ENCODE measurements at regions not wholly inside any gene's neighbourhood (a gene's known extent, or its start where the extent isn't known, plus 50 kb on each side); places are given as distances from the start of the nearest gene placed in this dataset.
"Not testable (repeated sequence)": the region's sequence is repeated elsewhere in the genome, so short reads cannot be mapped to it uniquely, and the experiment has no call there.

DNA sequence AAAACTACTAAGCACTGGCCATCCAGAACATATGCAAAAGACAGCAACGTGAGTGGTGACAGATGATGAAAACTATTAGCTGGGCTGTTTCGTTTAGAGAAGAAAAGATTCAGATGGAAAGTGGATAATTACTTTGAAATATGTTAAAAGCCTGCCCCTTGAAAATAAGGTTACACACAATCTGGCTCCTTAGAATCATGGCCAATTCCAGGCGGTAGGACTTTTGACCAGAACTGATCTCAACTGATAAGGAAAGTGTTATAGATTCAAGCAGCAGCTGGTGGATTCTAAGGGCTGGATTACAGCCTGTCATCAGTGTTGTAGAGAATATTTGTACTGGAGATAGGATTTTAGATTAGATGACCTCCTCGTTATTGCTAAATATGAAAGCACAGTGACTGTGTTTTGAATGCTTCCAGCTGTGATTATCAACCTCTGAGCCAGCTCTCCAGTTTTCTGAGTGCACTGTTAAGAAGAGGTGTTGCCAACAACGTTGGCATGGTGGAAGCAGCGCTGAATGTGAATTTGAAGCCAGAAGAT is 75.1 kb downstream of the KBTBD2 start:
- DNase-seq = not testable (repeated sequence)

GRCh38 chr7:32814779-32815178 is 76.8 kb downstream of the KBTBD2 start:
- not testable (repeated sequence) for DNase-seq

GRCh38 chr7:32809871-32810270 is 81.7 kb downstream of the KBTBD2 start:
- no peak for DNase-seq

- DNase-seq = no peak
Observed at GRCh38 chr7:32809347-32809746, 82.2 kb downstream of the KBTBD2 start.

GRCh38 chr7:32803406-32804141 is 88.0 kb downstream of the KBTBD2 start:
- DNase-seq = no peak

DNA sequence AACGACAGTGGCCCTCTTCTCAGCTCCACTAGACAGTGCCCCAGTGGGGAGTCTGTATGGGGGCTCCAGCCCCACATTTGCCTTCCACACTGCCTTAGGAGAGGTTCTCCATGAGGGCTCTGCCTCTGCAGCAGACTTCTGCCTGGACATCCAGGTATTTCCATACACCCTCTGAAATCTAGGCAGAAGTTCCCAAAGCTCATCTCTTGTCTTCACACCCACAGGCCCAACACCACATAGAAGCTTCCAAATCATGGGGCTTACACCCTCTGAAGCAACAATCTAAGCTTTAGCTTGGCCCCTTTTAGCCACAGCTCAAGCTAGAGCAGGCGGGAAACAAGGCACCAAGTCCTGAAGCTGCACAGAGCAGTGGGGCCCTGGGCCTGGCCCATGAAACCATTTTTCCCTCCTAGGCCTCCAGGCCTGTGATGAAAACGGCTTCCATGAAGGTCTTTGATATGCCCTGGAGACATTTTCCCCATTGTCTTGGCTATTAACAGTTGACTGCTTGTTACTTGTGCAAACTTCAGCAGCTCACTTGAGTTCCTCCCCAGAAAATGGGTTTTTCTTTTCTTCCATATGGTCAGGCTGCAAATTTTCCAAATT is 89.2 kb downstream of the KBTBD2 start:
- no peak for DNase-seq

DNA sequence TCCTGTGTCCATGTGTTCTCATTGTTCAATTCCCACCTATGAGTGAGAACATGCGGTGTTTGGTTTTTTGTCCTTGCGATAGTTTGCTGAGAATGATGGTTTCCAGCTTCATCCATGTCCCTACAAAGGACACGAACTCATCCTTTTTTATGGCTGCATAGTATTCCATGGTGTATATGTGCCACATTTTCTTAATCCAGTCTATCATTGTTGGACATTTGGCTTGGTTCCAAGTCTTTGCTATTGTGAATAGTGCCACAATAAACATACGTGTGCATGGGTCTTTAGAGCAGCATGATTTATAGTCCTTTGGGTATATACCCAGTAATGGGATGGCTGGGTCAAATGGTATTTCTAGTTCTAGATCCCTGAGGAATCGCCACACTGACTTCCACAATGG is 98.5 kb downstream of the KBTBD2 start:
- not testable (repeated sequence) for DNase-seq

DNA sequence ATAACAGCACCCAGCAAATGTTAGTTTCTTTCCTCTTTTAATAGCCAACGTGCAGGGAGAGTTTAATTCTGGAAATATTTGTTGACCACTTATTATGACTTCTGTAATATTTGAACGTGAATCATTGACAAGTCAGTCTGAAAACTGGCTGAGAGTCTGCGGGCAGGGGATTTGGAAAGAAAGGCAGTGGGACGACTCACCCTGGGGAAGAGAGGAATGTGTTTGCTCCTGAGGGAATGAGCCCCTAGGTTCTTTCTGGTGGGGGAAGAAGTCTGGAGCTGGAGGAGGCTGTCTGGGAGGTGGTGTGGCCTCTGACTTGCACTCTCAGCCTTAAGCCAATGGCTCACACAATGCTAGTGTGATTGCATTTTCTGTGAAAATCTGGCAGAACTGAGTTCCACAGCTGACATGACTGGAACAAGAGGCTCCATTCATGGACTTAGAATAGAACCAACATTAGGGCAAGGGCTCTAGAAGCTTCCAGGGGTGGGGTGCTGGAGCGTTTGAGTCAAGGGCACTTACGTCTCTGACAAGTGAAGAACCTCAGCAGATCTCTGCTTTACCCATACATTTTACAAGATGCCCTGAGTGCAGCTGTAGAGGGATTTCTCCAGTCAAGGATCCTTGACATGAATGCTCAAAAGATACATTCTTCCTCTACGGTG is 100.7 kb downstream of the KBTBD2 start:
- not testable (repeated sequence) for DNase-seq

GRCh38 chr7:32789266-32789665 is 102.3 kb downstream of the KBTBD2 start:
- not testable (repeated sequence) for DNase-seq

- DNase-seq = not testable (repeated sequence)
Observed at GRCh38 chr7:32788174-32788573, 103.4 kb downstream of the KBTBD2 start.

DNA sequence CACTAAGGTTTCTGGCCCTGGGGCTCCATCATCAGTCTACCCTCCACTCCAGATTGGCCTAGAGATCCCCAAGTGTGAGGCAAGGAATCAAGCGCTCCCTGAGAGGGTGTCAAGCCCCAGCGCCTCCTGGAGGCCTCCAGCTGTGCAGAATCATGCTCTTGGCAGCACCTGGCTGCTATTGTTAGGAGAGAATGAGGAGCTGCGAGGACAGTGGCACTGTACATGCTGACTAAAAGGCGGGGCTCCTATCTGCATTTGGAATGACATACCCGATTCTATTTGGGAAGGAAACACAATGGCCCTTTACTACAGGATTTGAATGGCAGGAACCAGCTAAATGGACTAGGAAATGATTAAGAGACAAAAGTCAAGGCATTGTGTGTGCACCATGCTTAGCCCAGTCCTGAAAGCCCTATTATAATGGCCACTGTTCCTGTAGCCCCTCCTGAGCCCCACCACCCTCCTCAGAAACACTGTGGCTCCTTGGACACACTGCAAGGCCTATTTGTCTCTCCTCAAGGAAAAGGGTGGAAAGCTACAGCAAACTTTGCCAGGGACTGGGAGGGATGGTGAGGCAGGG is 106.1 kb downstream of the KBTBD2 start:
- peak; percentile 25 to 26 for DNase-seq

DNA sequence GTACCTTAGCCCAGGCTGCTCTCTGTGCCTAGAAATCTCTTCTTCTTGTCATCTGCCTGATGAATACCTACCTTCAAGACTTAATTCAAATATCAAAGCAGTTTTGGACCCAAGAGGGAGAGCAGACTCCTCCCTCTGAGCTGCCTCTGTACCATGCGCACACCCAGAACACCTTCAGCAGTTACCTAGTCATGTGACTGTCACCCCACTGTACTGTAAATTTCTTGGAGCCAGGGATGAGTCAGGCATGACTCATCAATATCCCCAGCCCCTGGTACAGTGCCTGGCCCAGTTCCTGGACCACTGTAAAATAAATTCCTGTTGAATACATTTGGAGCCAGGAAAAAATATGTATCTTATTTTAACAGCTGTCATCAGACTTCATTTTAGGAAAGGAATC is 111.7 kb downstream of the KBTBD2 start:
- DNase-seq = not testable (repeated sequence)

DNA sequence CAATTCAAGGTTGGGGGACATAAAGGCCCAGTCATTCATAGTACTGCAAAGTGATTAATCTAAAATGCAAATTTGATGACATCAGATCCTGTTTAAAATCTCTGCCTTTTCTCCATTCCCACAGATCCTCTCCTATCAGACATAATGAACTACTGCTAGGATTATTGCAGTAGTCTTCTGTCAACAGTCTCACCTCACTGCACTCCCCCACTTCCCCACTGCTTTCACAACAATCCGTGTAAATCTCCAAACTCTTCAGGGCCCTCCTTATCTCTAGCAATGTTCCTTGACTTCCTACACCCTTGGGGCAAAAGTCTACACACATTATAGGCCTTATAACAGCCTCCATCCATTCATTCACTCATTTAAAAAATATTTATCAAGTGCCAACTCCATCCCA is 112.4 kb downstream of the KBTBD2 start:
- no peak for DNase-seq

DNA sequence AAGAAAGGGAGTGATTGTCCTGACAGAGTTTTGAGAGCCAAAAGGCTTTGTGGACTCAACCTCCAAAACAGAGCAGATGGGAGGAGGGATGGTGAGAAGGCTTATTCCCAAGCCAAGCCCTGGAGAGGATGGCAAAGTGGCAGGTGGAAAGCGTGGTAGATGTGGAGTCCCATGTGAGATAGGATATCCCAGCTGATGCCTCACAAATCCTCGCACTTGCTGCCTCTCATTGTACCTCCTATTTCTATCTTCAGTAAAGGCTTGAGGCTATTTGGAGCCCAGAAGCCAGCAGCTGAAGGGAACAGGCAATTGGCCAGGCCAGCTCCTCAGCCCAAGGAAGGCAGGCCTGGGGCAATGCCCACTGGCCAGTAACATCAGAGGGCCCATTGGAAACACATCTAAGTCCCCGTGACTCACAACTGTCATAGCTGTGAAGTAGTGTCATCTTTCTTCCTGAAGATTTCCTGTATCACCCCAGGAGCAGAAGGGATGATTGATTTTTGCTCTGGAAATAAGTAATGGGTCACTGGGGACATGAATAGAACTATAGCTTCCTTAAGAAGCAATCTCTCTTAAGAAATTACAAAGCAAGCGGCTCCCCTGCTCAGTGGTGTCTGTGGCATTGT is 114.4 kb downstream of the KBTBD2 start:
- not testable (repeated sequence) for DNase-seq

GRCh38 chr7:32776318-32776717 is 115.2 kb downstream of the KBTBD2 start:
- not testable (repeated sequence) for DNase-seq

GRCh38 chr7:32775809-32776208 is 115.8 kb downstream of the KBTBD2 start:
- not testable (repeated sequence) for DNase-seq

DNA sequence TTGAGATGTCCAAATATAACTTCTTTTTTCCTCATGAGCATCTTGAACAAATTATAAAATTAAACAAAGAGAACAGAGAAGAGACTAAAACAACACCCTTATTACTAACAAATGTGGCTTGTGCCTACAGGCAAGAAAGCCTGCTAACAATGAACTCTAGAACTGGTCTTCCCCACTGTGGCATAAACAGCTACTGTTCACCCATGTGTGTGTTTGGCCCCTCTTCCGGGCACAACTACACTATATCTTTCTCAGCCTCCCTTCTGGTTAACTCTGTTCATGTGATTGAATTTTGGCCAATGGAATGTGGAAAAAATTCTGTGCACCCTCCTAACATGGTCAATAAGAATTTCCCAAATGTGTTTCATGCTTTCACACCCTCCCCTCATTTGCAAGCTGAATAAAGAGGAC is 117.0 kb downstream of the KBTBD2 start:
- DNase-seq = no peak

- not testable (repeated sequence) for DNase-seq
Observed at GRCh38 chr7:32768866-32769510, 122.6 kb downstream of the KBTBD2 start.

GRCh38 chr7:32768338-32768737 is 123.2 kb downstream of the KBTBD2 start:
- DNase-seq = not testable (repeated sequence)

DNA sequence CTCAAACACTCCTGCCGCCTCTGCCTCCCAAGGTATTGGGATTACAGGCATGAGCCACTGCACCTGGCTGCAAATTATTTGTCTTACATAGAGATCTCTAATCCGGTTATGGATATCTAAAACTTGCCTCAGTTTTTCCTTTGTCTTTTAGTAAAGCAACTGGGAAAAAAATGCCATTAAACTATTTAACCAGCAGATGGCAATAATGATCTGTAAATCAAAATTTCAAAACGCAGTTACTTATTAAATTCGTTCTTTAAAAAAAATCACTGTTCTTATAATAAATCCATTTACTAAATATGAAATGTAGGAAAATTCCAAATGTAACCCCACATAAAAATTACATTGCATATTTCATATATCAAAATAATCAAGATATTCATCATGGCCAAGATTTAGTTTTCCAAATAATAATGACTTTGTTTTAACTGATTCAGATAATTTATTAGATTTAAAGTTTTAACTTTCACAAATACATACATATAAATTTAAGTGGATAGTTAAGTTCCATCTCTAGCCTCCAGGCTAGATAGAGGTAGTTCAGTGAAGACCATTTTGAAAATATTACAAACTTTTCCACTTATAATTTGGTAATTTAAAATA is 125.8 kb downstream of the KBTBD2 start:
- DNase-seq = peak; percentile 5 to 13

DNA sequence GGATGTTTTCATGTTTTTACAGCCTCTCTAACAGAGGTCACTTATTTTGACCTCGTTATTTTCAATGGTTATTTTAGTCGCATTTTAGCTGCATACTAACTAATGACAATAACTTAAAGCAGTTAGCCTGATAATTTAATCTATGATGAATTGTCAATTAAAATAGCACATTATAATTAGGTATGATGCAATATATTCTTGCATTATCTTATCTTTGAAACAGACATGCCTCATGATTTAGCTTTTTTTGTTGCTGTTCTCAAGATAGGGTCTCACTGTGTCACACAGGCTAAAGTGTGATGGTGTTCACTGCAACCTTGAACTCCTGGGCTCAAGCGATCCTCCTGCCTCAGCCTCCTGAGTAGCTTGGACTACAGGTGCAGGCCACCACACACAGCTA is 126.4 kb downstream of the KBTBD2 start:
- no peak for DNase-seq

DNA sequence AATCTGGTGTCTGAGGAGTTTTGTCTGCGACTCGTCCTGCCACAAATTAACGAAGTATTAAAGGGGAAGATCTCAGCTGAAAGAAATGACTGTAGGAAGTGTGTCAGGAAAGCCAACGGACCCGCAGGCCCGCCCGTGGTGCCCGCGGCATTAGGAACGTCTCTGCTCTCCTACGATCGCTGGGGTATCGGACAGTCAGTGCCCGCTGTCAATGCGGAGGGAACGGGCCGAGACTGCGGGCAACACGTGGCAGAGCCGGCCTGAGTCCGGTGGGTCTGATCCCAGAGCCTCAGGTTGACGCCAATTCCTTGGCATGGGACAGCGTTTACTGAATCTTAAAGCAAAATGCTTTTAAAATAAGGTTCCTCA is 128.7 kb downstream of the KBTBD2 start:
- no peak for DNase-seq

Data from NCI-H2081 (cell line).